CD1c-positive myeloid dendritic cell (primary cell): ENCODE measurements at regions not wholly inside any gene's neighbourhood (a gene's known extent, or its start where the extent isn't known, plus 50 kb on each side); places are given as distances from the start of the nearest gene placed in this dataset.
"Not testable (repeated sequence)": the region's sequence is repeated elsewhere in the genome, so short reads cannot be mapped to it uniquely, and the experiment has no call there.

Experiments used
- DNase-seq: peaks from one replicate; pipeline ENCODE4 v3.0.0-alpha.2; 2016; ENCODE audit errors: extremely low spot score

DNA sequence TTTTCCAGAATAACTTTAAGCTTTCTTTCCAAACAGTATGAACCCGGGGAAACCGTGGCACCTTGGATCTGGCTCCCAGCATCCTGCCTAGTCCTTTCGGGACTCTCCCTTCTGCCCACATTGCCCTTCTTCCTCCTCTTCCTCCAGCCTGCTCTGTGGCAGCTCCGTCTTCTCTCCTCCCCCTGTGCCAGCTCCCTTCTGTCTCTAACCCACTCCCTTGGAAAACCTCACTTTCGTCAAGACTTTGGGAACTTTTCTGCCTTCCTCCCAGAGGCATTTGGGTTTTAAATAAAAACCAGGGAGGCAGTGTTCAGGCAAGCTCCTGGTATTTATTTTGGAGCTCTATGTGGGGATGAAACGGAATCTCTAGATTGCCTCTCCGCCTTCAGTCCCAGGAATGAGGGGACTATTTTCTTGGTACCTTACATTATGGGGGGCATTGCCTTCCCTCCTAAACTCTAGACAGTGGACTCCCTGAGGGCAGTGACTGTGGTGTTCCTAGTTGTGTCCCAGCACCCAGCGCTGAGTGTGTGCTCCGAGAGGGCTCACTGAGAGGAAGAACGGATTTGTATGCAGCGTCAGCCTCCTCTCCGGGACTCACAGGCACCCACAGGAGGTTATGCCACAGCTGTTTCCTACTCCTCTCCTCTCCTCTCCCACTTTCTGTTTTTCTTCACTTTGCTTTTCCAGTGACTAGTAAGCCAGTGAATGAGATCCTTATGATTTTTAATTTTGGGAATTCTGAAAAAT lies 105.4 kb upstream of the MRPS22 start:
- DNase-seq: no peak

DNA sequence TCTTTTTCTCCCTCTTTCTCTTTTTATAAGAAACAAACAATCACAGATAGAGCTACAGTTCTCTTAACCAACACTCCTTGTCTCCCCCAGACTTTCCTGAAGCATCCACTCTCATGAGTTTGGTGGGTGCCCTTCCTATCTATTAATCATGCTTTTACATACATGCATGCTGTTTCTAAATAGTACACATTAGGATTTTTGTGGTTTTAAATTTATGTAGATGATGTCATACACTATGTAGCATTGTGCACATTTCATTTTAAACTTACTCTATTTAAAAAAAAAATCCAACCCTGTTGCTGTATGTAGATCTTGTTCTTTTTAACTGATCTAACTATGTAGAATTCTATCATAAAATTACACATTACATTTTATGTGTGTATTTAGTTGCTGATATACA lies 104.3 kb upstream of the MRPS22 start:
- no peak for DNase-seq

GRCh38 chr3:139241783-139242182 lies 102.0 kb upstream of the MRPS22 start:
- no peak for DNase-seq

- no peak for DNase-seq
These were observed 100.1 kb upstream of the MRPS22 start for GRCh38 chr3:139243710-139244109.

DNA sequence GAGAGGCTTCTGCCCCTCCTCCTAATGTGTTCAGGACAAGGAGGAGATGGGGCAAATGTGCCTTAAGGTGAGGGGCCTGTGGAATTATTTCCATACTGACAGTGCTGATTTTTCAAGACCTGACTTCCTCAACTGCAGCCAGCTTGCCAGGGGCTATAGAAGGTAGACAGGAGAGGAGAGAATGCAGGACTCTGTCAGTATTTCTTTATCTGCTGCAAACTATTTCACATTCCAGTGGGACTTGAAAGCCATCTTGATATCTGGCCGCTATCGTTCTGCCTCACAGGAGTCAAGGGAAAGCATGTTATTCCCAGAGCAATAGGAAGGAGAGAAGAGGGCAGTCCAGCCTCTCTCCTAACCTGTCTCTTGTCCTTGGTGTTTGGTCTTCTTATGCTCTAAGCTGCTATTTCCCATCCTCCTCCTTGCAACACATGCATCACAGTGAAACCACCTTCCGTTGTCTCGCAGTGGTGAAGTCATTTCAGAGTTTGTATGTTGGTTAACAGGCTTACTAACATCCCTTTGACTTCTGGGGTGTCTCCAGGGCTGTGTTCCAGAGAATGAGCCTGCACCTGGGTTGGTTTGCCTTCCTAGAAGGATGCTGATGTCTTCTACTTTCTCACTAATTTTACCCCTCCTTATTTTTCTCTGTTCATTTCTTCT lies 95.1 kb upstream of the MRPS22 start:
- no peak for DNase-seq

DNA sequence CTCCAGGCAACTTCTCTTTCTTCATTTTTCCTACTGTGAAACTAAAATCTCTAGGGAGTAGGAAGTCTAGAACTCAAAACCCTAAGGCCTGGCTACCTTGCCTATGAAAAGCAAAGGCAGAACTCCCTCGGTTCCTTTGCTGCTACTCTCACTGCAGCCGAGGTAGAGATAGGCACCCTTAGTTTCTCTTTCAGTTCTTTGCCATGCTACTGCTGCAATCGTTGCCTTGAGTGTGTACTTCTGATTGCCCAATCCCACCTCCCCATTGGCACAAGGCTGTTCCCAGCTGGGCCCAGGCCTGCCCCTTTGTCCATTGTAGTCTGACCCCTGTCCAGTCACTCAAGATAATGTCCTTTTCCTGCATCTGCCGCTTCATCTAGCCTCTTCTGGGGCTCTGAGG lies 92.3 kb upstream of the MRPS22 start:
- DNase-seq: no peak

GRCh38 chr3:139252719-139253118 lies 91.1 kb upstream of the MRPS22 start:
- no peak for DNase-seq

DNA sequence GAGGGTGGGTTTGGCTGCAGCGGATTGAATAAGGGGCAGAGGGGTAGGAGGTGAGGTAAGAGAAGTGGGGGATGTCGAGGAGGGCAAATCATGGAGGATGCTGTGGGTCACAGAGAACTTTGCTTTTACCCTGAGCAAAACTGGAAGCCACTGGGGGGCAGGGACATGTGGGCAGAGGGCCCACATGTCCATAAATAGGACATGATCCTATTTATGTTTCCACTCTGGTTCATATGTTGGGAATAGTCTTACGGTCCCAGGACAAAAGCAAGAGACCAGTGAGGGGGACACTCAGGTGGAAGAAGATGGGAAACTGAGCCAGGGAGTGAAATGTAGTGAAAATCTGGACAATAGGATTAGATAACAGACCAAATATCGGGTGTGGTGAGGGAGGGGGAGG lies 85.5 kb upstream of the MRPS22 start:
- DNase-seq: no peak

DNA sequence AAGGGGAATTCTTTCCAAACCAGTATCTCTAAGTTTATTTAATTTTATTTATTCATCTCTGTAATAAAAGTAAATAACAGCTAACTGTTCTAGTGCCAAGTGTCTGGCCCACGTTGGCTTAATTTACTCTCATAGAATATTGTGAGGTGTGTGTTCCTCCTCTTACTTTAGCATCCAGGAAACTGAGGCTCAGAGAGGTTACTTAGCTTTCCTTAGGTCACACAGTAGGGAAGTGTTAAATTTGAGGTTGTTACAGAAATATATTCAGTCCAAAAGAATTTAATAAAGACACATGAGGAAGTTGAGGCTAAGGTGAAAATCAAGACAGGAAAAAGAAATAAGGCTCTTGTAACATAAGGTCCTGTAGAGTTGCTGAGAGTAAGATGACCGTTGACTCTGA lies 84.4 kb upstream of the MRPS22 start:
- DNase-seq: no peak

DNA sequence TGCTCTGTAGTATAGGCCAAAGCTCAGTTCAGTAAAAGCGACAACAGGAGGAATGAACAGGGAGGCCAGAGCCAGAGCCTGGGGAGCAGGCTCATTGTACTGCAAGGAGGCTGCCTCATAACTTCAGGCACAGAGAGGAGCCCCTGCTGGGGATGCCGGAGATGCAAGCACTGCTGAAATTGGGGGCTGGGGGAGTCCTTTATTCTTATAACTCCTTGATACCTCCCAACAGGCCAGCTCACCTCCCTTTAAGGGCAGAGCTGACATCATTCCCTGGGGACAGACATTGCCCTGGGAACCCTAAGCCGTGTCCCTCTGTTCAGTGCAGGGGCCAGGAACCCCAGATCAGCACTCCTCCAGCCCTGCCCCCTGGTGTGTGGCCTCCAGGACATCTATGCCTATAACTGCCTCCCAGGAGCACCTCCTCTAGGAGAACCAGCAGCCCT lies 83.8 kb upstream of the MRPS22 start:
- DNase-seq: no peak

GRCh38 chr3:139260793-139261736 lies 82.8 kb upstream of the MRPS22 start:
- DNase-seq: no peak

GRCh38 chr3:139261754-139262586 lies 81.8 kb upstream of the MRPS22 start:
- DNase-seq: no peak

DNA sequence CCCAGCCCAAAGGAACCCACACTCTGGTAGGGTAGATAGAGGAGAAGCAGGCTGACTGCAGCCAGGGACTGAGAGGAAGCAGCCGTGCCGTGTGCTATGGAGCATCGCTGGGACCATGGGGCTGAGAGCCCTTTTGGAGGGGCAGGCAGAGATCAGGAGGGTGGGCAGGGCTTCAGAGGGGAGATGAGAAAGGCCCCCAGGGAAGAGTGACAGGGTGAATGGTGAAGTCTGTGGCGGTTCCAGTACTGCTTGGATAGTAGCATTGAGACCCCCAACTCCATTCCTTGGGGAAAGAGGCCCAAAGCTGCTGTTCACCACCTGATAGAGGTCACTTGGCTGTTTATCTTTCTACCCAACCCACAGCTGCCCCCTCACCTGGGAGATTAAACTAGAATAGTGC lies 80.0 kb upstream of the MRPS22 start:
- DNase-seq: no peak

DNA sequence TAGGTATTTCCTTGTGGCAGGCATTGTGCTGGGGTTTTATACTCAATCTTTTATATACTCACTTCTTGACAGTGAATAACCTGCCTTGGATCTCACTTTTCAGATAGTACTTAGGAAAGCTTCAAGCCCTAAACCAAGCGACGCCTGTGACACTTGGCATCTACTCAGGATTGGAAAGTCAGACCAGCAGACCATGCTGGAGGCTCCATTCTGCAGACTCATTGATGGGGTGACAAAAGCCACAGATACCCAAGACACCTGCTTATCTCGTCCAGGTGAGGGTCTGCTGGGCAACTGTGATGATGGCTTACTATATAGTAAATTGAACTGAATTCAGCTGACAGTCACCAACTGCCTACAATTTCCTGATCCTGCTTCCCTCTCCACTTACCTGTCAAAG lies 79.4 kb upstream of the MRPS22 start:
- no peak for DNase-seq

DNA sequence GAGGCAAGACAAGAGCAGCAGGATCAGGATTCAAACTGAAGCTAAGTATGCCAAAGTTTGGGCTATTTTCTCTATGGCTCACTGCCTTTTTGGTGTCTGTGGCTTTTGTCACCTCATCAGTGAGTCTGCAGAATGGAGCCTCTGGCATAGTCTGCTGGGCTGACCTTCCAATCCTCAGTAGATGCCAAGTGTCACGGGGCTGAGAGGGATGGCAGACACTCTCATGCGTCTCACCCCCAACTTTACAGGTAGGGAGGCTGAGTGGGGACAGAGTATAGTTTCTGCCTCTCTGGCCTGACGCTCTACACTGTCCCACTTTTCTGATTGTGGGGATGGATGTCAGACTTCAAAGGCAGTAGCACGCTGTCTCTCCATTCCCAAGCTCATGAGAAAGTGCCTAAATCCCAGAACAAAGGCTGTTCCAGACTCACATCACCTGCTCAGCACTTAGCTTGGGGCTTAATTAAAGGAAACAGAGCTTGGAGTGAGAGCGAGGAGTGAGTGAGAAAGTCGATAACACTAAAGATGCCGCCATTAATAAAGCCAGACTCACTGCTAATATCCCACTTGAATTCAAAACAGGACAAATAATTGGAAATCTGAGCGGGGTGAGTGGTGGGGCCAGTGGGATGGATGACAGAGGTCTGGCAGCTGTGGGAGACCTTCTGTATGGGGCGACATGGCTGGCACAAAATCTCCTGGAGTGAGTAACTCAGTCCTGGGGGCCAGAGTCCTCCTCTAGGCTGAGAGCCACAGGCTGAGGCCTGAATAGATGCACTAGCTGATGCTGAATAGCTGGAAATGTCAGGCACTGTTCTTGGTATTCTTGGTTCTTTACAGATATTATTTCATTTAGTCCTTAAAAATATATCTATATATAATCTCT lies 78.4 kb upstream of the MRPS22 start:
- DNase-seq: no peak

DNA sequence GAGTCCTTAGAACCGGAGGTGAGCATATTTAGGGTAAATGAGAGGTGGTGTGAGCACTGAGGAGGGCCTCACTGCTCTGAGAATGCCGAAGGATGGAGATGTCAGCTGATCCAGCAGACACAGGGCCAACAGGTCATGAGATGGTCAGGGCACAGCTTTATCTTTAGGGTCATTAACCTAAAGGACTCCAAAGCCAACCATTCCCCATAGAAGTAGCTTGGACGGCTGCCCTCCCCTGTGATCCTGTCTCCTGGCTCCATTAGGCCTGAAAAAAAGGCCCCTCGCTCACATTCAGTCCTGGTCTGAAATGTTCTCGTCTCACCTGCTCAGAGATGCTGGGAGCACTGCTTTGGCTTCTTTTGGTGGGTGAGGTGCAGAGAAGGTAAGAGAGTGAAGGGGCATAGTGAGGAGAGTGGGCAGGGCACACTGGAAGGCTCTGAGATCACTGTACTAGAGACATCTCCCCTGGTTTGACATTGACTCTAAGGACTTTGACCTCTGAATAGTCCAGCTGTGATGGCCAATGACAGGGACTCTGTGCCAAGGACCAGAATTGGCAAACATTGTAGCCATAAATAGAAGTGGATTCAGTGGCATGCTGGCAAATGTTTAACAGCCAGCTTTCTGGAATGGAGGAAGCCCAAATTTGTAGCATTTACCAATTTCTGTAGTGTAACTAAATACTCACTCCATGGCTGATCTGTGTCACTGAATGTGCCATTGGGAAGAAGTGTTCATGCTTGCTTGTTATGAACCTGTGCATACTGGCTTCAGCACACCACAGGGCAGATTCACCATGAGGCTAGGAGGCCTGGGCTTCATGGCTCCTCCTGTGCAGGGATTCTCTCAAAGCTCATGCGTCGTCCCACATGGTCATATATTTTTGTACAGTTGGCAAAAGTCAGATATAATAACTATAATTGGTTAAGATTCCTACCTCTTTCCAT lies 76.2 kb upstream of the MRPS22 start:
- DNase-seq: no peak

- no peak for DNase-seq
These were observed 73.8 kb upstream of the MRPS22 start for GRCh38 chr3:139269984-139270383.

- not testable (repeated sequence) for DNase-seq
These were observed 73.2 kb upstream of the MRPS22 start for GRCh38 chr3:139270652-139271051.

DNA sequence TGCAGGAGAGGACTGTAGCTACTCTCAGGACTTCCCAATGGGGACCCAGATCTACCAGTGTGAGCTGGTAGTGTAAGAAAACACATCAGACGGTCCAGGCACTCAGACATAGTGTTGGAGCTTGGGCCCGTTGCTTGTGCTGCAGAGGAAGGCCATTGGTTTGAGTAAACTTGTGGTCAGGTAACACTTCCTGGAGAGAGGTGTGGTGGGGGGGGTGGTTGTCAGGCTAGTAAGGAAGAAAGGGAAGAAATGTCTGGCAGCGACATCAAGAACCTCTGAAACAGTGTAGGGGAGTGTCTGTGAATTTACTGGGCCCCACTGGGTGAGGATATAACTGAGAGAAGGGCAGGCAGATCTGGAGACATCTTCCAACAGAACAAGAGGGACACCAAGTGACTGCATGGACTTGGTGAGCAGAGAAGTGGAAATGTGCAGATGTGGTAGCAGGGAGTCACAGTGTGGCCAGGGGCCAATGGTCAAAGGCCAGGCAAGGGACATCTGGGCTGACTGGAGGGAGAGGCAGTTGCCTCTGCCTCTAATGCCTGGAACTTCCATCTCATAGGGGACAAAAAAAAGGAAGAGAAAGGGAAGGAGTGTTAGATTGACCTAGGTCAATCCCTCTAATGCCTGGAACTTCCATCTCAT lies 63.7 kb upstream of the MRPS22 start:
- DNase-seq: no peak
